Epithelial cell of proximal tubule (primary cell): ENCODE measurements at regions not wholly inside any gene's neighbourhood (a gene's known extent, or its start where the extent isn't known, plus 50 kb on each side); places are given as distances from the start of the nearest gene placed in this dataset.
"Not testable (repeated sequence)": the region's sequence is repeated elsewhere in the genome, so short reads cannot be mapped to it uniquely, and the experiment has no call there.

Experiments used
- DNase-seq: peaks from one replicate; pipeline ENCODE4 v3.0.0-alpha.2; 2011; ENCODE audit warnings: low read depth
- H3K4me3 ChIP-seq: 2 replicates; pipeline ENCODE4 v1.5.1; 2011; ENCODE audit warnings: low read depth, mild to moderate bottlenecking, low read length
- TF ChIP-seq, protein P1 (sequence below): conservative IDR thresholded peaks from 2 replicates; pipeline ENCODE4 v1.5.1; 2012; ENCODE audit warnings: low read depth, mild to moderate bottlenecking, low read length

DNA sequence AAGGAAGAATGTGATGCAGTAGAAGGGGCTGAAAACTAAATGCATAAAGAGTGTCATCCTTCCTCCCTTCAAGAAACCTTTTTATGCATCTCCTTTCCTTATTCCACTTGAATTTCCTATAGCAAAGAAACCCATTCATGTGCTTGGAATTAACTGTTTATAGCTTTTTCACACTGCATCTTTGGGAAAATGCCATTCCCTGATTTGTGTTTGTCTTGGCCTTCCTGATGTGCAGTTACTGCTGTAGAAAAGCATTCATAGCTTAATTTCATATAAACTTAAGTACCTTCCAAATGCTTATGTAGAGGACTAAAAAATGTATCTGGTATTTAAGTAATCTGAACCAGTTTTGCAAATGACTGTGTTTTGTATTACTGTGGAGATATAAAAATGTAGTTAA is 61.8 kb downstream of the SDR9C7 start:
- H3K4me3 ChIP-seq: no peak overlapping the region
- DNase-seq: no peak
- TF ChIP-seq, protein P1, sequence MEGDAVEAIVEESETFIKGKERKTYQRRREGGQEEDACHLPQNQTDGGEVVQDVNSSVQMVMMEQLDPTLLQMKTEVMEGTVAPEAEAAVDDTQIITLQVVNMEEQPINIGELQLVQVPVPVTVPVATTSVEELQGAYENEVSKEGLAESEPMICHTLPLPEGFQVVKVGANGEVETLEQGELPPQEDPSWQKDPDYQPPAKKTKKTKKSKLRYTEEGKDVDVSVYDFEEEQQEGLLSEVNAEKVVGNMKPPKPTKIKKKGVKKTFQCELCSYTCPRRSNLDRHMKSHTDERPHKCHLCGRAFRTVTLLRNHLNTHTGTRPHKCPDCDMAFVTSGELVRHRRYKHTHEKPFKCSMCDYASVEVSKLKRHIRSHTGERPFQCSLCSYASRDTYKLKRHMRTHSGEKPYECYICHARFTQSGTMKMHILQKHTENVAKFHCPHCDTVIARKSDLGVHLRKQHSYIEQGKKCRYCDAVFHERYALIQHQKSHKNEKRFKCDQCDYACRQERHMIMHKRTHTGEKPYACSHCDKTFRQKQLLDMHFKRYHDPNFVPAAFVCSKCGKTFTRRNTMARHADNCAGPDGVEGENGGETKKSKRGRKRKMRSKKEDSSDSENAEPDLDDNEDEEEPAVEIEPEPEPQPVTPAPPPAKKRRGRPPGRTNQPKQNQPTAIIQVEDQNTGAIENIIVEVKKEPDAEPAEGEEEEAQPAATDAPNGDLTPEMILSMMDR: no peak

GRCh38 chr12:56867216-56867615 is 67.0 kb downstream of the SDR9C7 start:
- no peak for DNase-seq
- TF ChIP-seq, protein P1: no peak
- H3K4me3 ChIP-seq: no peak overlapping the region

DNA sequence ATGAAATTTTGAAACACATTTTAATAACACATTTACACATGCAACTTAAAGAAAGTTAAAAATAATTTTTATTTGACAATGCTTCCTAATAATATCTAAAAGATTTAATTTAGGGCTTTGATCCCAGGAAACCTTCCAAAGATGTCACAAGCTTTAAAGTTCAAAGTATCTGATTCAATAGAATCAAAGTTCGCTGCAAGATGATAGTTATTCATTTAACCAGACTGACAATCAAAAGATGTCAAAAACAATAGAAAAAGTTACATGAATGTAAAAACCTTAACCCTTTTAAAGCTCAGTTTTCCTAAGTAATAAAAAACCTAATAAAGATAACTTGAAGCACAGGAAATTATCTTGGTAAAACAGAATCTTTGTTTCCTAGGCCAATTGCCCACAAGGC is 67.7 kb downstream of the SDR9C7 start:
- H3K4me3 ChIP-seq: no peak overlapping the region
- TF ChIP-seq, protein P1: no peak
- no peak for DNase-seq

DNA sequence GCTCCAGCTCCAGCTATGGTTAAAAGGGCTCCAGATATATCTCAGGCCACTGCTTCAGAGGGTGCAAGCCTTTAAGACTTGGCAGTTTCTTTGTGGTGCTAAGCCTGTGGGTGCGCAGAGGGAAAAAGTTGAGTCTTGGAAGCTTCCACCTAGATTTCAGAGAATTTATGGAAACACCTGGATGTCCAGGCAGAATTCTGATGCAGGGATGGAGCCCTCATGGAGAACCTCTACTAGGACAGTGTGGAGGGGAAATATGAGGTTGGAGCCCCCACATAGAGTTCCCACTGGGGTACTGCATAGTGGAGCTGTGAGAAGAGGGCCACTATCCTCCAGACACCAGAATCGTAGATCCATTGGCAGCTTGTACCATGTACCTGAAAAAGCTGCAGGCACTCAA is 69.9 kb downstream of the SDR9C7 start:
- no peak for DNase-seq
- TF ChIP-seq, protein P1: no peak
- no peak overlapping the region for H3K4me3 ChIP-seq

DNA sequence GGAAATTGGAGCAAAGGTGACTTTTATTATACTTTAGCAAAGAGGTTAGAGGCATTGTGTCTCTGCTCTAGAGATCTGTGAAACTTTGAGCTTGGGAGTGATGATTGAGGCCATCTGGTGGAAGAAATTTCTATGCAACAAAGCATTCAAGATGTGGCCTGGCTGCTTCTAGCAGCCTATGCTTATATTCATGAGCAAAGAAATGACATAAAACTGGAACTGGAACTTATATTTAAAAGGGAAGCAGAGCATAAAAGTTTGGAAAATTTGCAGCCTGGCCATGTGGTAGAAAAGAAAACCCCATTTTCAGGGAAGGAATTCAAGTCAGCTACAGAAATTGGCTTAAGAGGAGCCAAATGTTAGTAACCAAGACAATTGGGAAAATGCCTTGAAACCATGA is 70.4 kb downstream of the SDR9C7 start:
- TF ChIP-seq, protein P1: peak; percentile 4
- DNase-seq: no peak
- H3K4me3 ChIP-seq: no peak overlapping the region

GRCh38 chr12:56862264-56862663 is 71.9 kb downstream of the SDR9C7 start:
- H3K4me3 ChIP-seq: no peak overlapping the region
- TF ChIP-seq, protein P1: no peak

GRCh38 chr12:56853392-56853978 is 80.7 kb downstream of the SDR9C7 start:
- not testable (repeated sequence) for H3K4me3 ChIP-seq, DNase-seq

More at GRCh38 chr12:56862264-56862663, 71.9 kb downstream of the SDR9C7 start:
- DNase-seq: no peak
